ENCODE measurements at regions not wholly inside any gene's neighbourhood (a gene's known extent, or its start where the extent isn't known, plus 50 kb on each side); places are given as distances from the start of the nearest gene placed in this dataset.

GRCh38 chr5:158061451-158061850 lies 202.5 kb upstream of the CLINT1 start (continued):
- no peak for TF ChIP-seq PRDM15 (CRISPR knock-in tag; IDR thresholded peaks at IDR 0.05)
- TF ChIP-seq ZNF416 (CRISPR knock-in tag; IDR thresholded peaks at IDR 0.05), result no peak
- no peak for TF ChIP-seq ATF2 (CRISPR knock-in tag; IDR thresholded peaks at IDR 0.05; ENCODE audit: borderline replicate concordance, low read depth)
- TF ChIP-seq EMX1 (CRISPR knock-in tag; IDR thresholded peaks at IDR 0.05), result no peak
- no peak for TF ChIP-seq ZNF219 (CRISPR knock-in tag; IDR thresholded peaks at IDR 0.05; ENCODE audit: borderline replicate concordance)
- no peak for TF ChIP-seq FOXK1 (CRISPR knock-in tag; IDR thresholded peaks at IDR 0.05)
- no peak for TF ChIP-seq HMGA2 (CRISPR knock-in tag; IDR thresholded peaks at IDR 0.05)
- no peak for TF ChIP-seq HMGXB4 (CRISPR knock-in tag; IDR thresholded peaks at IDR 0.05)
- no peak for TF ChIP-seq ZMAT4 (CRISPR knock-in tag; IDR thresholded peaks at IDR 0.05)
- TF ChIP-seq ZNF138 (CRISPR knock-in tag; conservative IDR thresholded peaks at IDR 0.05), result no peak
- TF ChIP-seq ATF1 (CRISPR knock-in tag; IDR thresholded peaks at IDR 0.05), result no peak
- TF ChIP-seq MLX (CRISPR knock-in tag; IDR thresholded peaks at IDR 0.05), result no peak
- TF ChIP-seq RELA (CRISPR knock-in tag; IDR thresholded peaks at IDR 0.05; ENCODE audit: borderline replicate concordance), result no peak
- TF ChIP-seq NFATC4 (CRISPR knock-in tag; IDR thresholded peaks at IDR 0.05), result no peak

GRCh38 chr5:158060212-158060611 lies 201.3 kb upstream of the CLINT1 start:
- no peak for DNase-seq (ENCODE audit: low spot score)
- ChIA-PET POLR2A (no interaction called here), CTCF (interaction anchor here (1.6 to 5.1 kb wide), 2 partner anchors 15 to 1047 kb away, joined by 4 to 28 read pairs; no protein-coding TSS in a partner anchor)
- Mint-ChIP-seq H3K27ac (no peak overlapping the region), H3K27me3 (ENCODE audit: low read depth) (no peaks in the 10 kb centered on the region), H3K4me3 (no peak overlapping the region), H3K36me3 (no peaks in the 10 kb centered on the region), H3K4me1 (peaks cover 6% of the 10 kb centered on the region), H3K9me3 (no peaks in the 10 kb centered on the region)
- ATAC-seq, result no peak
- no peak for TF ChIP-seq CTCF (IDR thresholded peaks at IDR 0.05)
- no peak for TF ChIP-seq FOXJ3 (CRISPR knock-in tag; IDR thresholded peaks at IDR 0.05; ENCODE audit: borderline replicate concordance)
- TF ChIP-seq FOXP1 (CRISPR knock-in tag; IDR thresholded peaks at IDR 0.05; ENCODE audit: borderline replicate concordance), result no peak
- TF ChIP-seq ZBTB43 (CRISPR knock-in tag; IDR thresholded peaks at IDR 0.05), result no peak
- TF ChIP-seq GTF2I (CRISPR knock-in tag; conservative IDR thresholded peaks at IDR 0.05), result no peak
- no peak for TF ChIP-seq ZNF532 (CRISPR knock-in tag; IDR thresholded peaks at IDR 0.05; ENCODE audit: borderline replicate concordance)
- no peak for TF ChIP-seq NR2C2 (CRISPR knock-in tag; IDR thresholded peaks at IDR 0.05)
- no peak for TF ChIP-seq PRRX2 (CRISPR knock-in tag; IDR thresholded peaks at IDR 0.05)

Measured in WTC11 (cell line).